ENCODE measurements at regions not wholly inside any gene's neighbourhood (a gene's known extent, or its start where the extent isn't known, plus 50 kb on each side); places are given as distances from the start of the nearest gene placed in this dataset.

- DNase-seq (ENCODE audit: low read depth, low spot score), result no peak
- no peaks in the 10 kb centered on the region for H3K9me3 ChIP-seq (ENCODE audit: low read depth, low read length)
- no peak overlapping the region for H3K9ac ChIP-seq (ENCODE audit: insufficient read length)
- TF ChIP-seq FOXP2 (optimal IDR thresholded peaks at IDR 0.05; ENCODE audit: control extremely low read depth, extremely low read length, insufficient read depth), result no peak
- no peak for TF ChIP-seq EZH2 (IDR thresholded peaks at IDR 0.05)
- TF ChIP-seq POLR2AphosphoS5 (IDR thresholded peaks at IDR 0.05; ENCODE audit: borderline replicate concordance, low read depth, low read length), result no peak
- no peaks in the 10 kb centered on the region for H3K36me3 ChIP-seq (ENCODE audit: insufficient read depth, low read length)
- no peak overlapping the region for H3K27ac ChIP-seq
- no peak overlapping the region for H3K4me3 ChIP-seq
Observed at GRCh38 chr6:40162074-40162473, 227.8 kb upstream of the MOCS1 start.

- no peak overlapping the region for H3K27ac ChIP-seq
- H3K36me3 ChIP-seq (ENCODE audit: insufficient read depth, low read length), result no peaks in the 10 kb centered on the region
- TF ChIP-seq POLR2AphosphoS5 (IDR thresholded peaks at IDR 0.05; ENCODE audit: borderline replicate concordance, low read depth, low read length), result no peak
- TF ChIP-seq FOXP2 (optimal IDR thresholded peaks at IDR 0.05; ENCODE audit: control extremely low read depth, extremely low read length, insufficient read depth), result no peak
- TF ChIP-seq EZH2 (IDR thresholded peaks at IDR 0.05), result no peak
- no peak overlapping the region for H3K9ac ChIP-seq (ENCODE audit: insufficient read length)
- no peak overlapping the region for H3K4me3 ChIP-seq
- DNase-seq (ENCODE audit: low read depth, low spot score), result peak; percentile 0
- H3K9me3 ChIP-seq (ENCODE audit: low read depth, low read length), result no peaks in the 10 kb centered on the region
Observed at GRCh38 chr6:40160826-40161225, 226.6 kb upstream of the MOCS1 start.

GRCh38 chr6:40159865-40160264, 225.6 kb upstream of the MOCS1 start:
- TF ChIP-seq FOXP2 (optimal IDR thresholded peaks at IDR 0.05; ENCODE audit: control extremely low read depth, extremely low read length, insufficient read depth) (no peak), POLR2AphosphoS5 (IDR thresholded peaks at IDR 0.05; ENCODE audit: borderline replicate concordance, low read depth, low read length) (no peak), EZH2 (IDR thresholded peaks at IDR 0.05) (no peak)
- H3K36me3 ChIP-seq (ENCODE audit: insufficient read depth, low read length), result no peaks in the 10 kb centered on the region
- no peak for DNase-seq (ENCODE audit: low read depth, low spot score)
- H3K9ac ChIP-seq (ENCODE audit: insufficient read length), result no peak overlapping the region
- H3K27ac ChIP-seq, result no peak overlapping the region
- H3K4me3 ChIP-seq, result no peak overlapping the region
- H3K9me3 ChIP-seq (ENCODE audit: low read depth, low read length), result no peaks in the 10 kb centered on the region

GRCh38 chr6:40152701-40153436, 218.6 kb upstream of the MOCS1 start:
- no peak overlapping the region for H3K4me3 ChIP-seq

GRCh38 chr6:40152196-40152595, 217.9 kb upstream of the MOCS1 start:
- no peak for DNase-seq (ENCODE audit: low read depth, low spot score)
- H3K9me3 ChIP-seq (ENCODE audit: low read depth, low read length), result no peaks in the 10 kb centered on the region

More at GRCh38 chr6:40152701-40153436, 218.6 kb upstream of the MOCS1 start:
- DNase-seq (ENCODE audit: low read depth, low spot score), result no peak
- H3K9me3 ChIP-seq (ENCODE audit: low read depth, low read length), result no peaks in the 10 kb centered on the region
- TF ChIP-seq EZH2 (IDR thresholded peaks at IDR 0.05), result no peak
- no peak overlapping the region for H3K9ac ChIP-seq (ENCODE audit: insufficient read length)
- no peak overlapping the region for H3K27ac ChIP-seq
- no peaks in the 10 kb centered on the region for H3K36me3 ChIP-seq (ENCODE audit: insufficient read depth, low read length)

GRCh38 chr6:40148882-40149573, 214.8 kb upstream of the MOCS1 start:
- TF ChIP-seq FOXP2 (optimal IDR thresholded peaks at IDR 0.05; ENCODE audit: control extremely low read depth, extremely low read length, insufficient read depth) (no peak), EZH2 (IDR thresholded peaks at IDR 0.05) (no peak), POLR2AphosphoS5 (IDR thresholded peaks at IDR 0.05; ENCODE audit: borderline replicate concordance, low read depth, low read length) (no peak)
- no peak overlapping the region for H3K9ac ChIP-seq (ENCODE audit: insufficient read length)
- H3K4me3 ChIP-seq, result no peak overlapping the region
- H3K9me3 ChIP-seq (ENCODE audit: low read depth, low read length), result no peaks in the 10 kb centered on the region
- H3K36me3 ChIP-seq (ENCODE audit: insufficient read depth, low read length), result no peaks in the 10 kb centered on the region
- DNase-seq (ENCODE audit: low read depth, low spot score), result no peak
- no peak overlapping the region for H3K27ac ChIP-seq

More at GRCh38 chr6:40152196-40152595, 217.9 kb upstream of the MOCS1 start:
- Histone ChIP-seq H3K27ac (no peak overlapping the region), H3K4me3 (no peak overlapping the region), H3K36me3 (ENCODE audit: insufficient read depth, low read length) (no peaks in the 10 kb centered on the region), H3K9ac (ENCODE audit: insufficient read length) (no peak overlapping the region)
- no peak for TF ChIP-seq EZH2 (IDR thresholded peaks at IDR 0.05)
- no peak for TF ChIP-seq POLR2AphosphoS5 (IDR thresholded peaks at IDR 0.05; ENCODE audit: borderline replicate concordance, low read depth, low read length)
- no peak for TF ChIP-seq FOXP2 (optimal IDR thresholded peaks at IDR 0.05; ENCODE audit: control extremely low read depth, extremely low read length, insufficient read depth)

- no peaks in the 10 kb centered on the region for H3K9me3 ChIP-seq (ENCODE audit: low read depth, low read length)
- no peak overlapping the region for H3K27ac ChIP-seq
- no peak overlapping the region for H3K9ac ChIP-seq (ENCODE audit: insufficient read length)
- no peaks in the 10 kb centered on the region for H3K36me3 ChIP-seq (ENCODE audit: insufficient read depth, low read length)
- TF ChIP-seq EZH2 (IDR thresholded peaks at IDR 0.05), result no peak
- DNase-seq (ENCODE audit: low read depth, low spot score), result no peak
- no peak overlapping the region for H3K4me3 ChIP-seq
Observed at GRCh38 chr6:40146902-40147301, 212.6 kb upstream of the MOCS1 start.

- H3K4me3 ChIP-seq, result no peak overlapping the region
- H3K27ac ChIP-seq, result no peak overlapping the region
- H3K9me3 ChIP-seq (ENCODE audit: low read depth, low read length), result no peaks in the 10 kb centered on the region
- no peak for DNase-seq (ENCODE audit: low read depth, low spot score)
- no peak overlapping the region for H3K9ac ChIP-seq (ENCODE audit: insufficient read length)
- H3K36me3 ChIP-seq (ENCODE audit: insufficient read depth, low read length), result no peaks in the 10 kb centered on the region
- no peak for TF ChIP-seq EZH2 (IDR thresholded peaks at IDR 0.05)
- no peak for TF ChIP-seq POLR2AphosphoS5 (IDR thresholded peaks at IDR 0.05; ENCODE audit: borderline replicate concordance, low read depth, low read length)
- no peak for TF ChIP-seq FOXP2 (optimal IDR thresholded peaks at IDR 0.05; ENCODE audit: control extremely low read depth, extremely low read length, insufficient read depth)
Observed at GRCh38 chr6:40139447-40139846, 205.2 kb upstream of the MOCS1 start.

Data from SK-N-MC (cell line).